ENCODE measurements at regions not wholly inside any gene's neighbourhood (a gene's known extent, or its start where the extent isn't known, plus 50 kb on each side); places are given as distances from the start of the nearest gene placed in this dataset.

DNA sequence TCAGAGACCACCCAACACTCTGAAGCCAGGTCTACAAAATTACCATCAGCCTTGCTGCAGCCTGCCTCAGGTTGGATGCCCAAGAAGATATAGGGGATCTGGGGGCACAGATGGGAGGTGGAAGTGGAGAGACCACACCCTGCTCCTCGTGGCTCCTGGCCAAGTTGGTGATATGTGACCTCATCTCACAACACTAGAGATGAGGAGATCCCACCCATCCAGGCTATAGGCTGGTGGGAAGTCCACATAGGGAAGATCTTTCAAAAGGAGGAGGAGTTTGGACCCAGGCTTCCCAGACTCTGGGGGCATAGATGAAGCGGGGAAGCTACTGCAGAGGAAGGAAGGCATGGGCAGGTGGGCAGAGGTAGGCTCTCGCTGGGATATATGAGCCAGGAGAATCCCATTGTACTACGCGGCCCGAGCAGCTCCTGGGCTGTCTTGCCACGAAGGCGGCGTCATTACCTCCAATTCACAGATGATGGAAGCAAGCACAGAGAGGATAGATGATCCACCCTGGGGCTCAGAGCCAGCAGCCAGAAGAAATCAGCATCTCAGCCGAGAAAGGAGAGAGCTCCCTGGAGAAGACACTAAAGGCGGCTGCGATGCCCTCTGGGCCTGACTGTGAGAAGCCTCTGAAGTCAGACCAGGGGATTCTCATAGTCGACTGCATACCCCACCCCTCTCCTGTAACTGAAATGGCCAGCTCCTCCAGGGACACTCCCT is 96.0 kb downstream of the RHOB start:
- FAIRE-seq (no peak), DNase-seq (ENCODE audit: insufficient read length) (no peak)
- no peak for TF ChIP-seq POLR2AphosphoS5 (IDR thresholded peaks at IDR 0.05; ENCODE audit: low read depth, low read length)
- no peak for TF ChIP-seq TAF1 (IDR thresholded peaks at IDR 0.05; ENCODE audit: borderline replicate concordance, low read depth, low read length)
- TF ChIP-seq POLR2A (IDR thresholded peaks at IDR 0.05; ENCODE audit: low read depth, low read length) = no peak

DNA sequence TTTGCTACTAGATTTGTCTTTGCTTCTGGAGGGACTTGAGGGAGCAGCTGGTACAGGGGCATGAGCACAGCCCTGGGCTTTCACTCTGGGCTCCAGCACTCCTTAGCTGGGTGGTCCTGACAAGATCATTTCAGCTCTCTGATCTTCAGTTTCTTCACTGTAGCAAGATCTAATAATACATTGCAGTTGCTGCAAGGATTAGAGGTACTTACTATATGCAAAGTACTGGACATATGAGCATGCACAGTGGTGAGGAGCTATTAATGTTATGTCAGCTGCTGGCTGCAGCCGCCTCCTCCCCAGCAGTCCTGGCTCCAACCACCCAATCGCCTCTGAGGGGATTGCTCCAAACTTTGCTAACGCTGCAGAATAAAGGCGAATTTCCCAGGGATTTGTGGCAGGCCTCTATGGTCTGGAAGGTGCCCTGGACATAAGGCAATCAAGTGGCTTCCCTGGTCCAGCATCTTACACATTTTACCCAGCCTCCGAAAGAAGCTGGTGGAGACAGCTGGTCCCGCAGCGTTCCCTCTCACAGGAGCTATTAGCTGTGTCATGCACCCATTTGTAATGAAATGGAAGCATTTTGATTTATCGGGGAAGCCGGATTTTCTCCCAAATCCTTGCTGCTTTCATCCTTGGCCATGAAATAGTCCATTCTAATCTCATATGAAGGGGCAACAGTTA is 96.7 kb downstream of the RHOB start:
- DNase-seq (ENCODE audit: insufficient read length) (no peak), FAIRE-seq (no peak)
- TF ChIP-seq POLR2AphosphoS5 (IDR thresholded peaks at IDR 0.05; ENCODE audit: low read depth, low read length) (no peak), POLR2A (IDR thresholded peaks at IDR 0.05; ENCODE audit: low read depth, low read length) (no peak), TAF1 (IDR thresholded peaks at IDR 0.05; ENCODE audit: borderline replicate concordance, low read depth, low read length) (no peak)

DNA sequence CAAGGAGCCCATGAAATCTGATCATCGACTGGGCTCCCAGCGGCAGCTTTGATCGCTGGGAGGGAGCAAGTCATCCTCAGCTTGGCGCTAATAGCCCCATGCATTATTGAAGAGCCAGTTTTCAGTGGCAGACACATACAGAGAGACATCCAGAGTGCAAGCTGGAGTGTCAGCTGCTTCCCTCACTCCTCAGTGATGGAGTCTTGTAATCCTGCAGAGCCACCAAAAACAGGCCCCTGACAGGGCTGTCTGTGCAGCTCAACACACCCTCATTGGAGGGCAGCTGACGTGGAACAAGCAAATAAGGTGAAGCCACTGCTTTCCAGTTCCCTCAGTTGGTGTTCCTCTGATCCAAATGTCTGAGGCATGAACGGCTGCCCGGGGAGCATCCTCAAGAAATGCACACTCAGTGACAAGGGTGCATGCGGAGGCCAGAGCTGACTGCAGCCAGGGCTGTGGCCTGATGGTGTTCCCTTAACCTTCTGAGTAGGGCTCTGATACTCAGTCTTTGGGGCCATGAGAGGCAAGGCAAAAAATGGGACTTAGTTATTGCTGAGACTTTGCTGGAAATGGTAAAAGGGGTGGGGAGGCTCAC is 97.4 kb downstream of the RHOB start:
- TF ChIP-seq POLR2AphosphoS5 (IDR thresholded peaks at IDR 0.05; ENCODE audit: low read depth, low read length) (no peak), POLR2A (IDR thresholded peaks at IDR 0.05; ENCODE audit: low read depth, low read length) (no peak), TAF1 (IDR thresholded peaks at IDR 0.05; ENCODE audit: borderline replicate concordance, low read depth, low read length) (no peak)
- FAIRE-seq (no peak), DNase-seq (ENCODE audit: insufficient read length) (no peak)

DNA sequence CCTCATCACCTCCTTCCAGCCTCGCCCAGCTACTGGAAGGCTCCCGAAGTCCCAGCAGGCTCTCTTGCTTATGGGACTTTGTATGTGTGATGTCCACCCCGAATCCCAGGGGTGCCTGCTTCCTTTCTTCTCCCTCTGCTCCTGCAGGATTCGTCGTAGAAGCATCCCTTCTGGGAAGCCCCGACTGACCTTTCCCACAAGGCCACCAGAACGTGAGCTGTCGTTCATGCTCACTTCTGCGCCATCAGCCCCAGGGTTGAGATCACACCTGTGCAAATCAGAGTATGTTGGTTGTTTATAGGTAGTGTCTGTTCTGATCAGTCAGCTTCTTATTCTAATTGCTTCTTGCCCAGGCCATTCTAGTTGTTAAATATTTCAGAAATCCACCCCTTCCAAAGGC is 101.8 kb downstream of the HS1BP3 start:
- no peak for TF ChIP-seq POLR2A (IDR thresholded peaks at IDR 0.05; ENCODE audit: low read depth, low read length)
- FAIRE-seq (no peak), DNase-seq (ENCODE audit: insufficient read length) (no peak)

DNA sequence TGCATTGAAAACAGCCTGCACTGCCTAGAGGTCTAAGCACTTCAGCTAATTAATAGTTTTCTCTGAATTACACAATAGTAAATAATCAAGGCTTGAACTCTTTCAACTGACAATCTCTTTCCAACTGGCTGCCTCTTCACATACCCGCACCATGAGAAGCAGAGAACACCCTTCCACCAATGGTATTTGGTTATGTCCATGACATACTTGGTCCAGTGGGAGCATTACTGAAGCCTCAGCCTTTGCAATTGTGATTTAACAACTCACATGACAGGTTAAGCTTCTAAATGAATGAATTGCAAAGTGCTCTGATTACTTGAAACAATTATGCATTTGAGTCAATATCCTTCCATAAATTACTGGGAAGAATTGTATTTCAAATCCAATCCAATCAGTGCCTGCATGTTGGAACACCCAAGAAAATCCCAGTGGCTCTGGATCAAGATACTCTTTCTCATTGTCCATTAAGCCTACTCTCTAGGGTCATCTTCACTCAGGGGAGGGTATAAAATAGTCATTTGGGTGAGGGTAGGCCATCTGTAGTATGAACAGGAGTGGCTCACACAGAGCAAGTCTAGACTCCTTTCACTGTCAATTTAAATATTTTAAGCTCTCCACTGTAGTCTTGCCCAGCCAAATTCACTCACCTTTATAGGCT is 101.1 kb downstream of the HS1BP3 start:
- no peak for TF ChIP-seq TAF1 (IDR thresholded peaks at IDR 0.05; ENCODE audit: borderline replicate concordance, low read depth, low read length)
- TF ChIP-seq POLR2A (IDR thresholded peaks at IDR 0.05; ENCODE audit: low read depth, low read length) = no peak
- TF ChIP-seq POLR2AphosphoS5 (IDR thresholded peaks at IDR 0.05; ENCODE audit: low read depth, low read length) = no peak
- no peak for FAIRE-seq
- no peak for DNase-seq (ENCODE audit: insufficient read length)

DNA sequence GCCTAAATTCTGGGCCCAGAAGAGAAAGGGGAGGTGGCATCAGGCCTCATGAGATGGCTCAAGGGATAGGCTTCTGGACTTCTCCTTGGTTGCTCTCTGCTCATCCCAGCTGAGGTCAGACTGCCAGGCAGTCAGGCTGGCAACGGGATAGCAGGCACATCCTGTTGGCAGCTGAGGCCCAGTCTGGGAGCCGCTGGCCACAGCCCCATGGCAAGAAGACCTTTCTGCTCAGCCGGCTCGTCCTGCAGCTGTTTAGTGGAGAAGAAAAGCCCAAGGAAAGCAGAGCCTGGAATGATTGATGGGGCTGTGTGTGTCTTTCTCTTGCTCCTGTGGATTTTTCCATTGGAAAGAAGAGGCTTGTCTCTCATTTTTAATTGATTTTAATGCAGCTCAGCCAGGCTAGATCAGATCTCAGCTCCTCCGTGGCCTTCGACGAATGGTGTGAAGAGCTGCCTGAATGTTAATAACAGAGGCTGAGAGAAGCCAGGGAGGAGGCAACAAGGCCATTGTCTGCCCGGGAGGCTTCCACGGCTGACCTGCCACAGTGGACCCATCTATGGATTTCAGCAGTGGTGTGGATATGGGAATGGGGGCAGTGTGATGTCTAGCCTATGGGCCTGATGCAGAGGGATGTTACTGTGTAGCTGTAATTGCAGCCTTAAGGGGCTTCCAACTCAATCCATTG is 99.5 kb downstream of the HS1BP3 start:
- no peak for TF ChIP-seq POLR2A (IDR thresholded peaks at IDR 0.05; ENCODE audit: low read depth, low read length)
- no peak for TF ChIP-seq POLR2AphosphoS5 (IDR thresholded peaks at IDR 0.05; ENCODE audit: low read depth, low read length)
- no peak for TF ChIP-seq TAF1 (IDR thresholded peaks at IDR 0.05; ENCODE audit: borderline replicate concordance, low read depth, low read length)
- no peak for FAIRE-seq
- no peak for DNase-seq (ENCODE audit: insufficient read length)

DNA sequence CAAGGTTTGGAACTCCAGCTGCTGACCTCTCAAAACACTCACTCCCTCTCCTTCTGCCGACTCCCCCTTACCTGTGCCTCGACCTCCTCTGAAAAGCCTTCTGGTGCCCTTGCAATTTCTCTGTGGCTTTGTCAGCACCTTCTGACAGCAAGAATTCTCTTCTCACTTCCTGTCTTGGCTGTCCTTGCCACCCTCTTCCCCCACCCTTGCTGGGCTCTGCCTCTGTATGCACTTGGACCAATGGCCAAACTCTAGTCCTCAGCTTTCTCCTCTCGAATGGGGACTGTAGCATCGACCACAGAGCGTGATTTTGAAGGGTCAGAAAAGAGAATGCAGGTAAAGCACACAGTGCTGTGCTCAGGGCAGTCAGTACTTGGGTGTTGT is 99.0 kb downstream of the HS1BP3 start:
- no peak for TF ChIP-seq POLR2AphosphoS5 (IDR thresholded peaks at IDR 0.05; ENCODE audit: low read depth, low read length)
- TF ChIP-seq TAF1 (IDR thresholded peaks at IDR 0.05; ENCODE audit: borderline replicate concordance, low read depth, low read length) = no peak
- TF ChIP-seq POLR2A (IDR thresholded peaks at IDR 0.05; ENCODE audit: low read depth, low read length) = no peak
- DNase-seq (ENCODE audit: insufficient read length) (no peak), FAIRE-seq (no peak)

DNA sequence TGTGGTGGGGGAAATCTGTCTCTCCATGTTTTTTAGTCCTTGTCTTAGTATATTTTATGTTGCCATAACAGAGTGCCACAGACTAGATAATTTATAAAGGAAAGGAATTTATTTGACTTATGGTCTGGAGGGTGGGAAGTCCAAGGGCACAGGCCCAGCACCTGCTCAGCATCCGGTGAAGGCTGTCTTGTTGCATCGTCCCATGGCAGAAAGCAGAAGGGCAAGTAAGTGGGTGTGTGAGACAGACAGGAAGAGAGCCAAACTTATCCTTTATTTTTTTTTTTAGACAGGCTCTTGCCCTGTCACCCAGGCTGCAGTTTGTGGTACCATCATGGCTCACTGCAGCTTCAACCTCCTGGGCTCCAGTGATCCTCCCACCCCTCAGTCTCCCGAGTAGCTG is 98.1 kb downstream of the HS1BP3 start:
- TF ChIP-seq POLR2AphosphoS5 (IDR thresholded peaks at IDR 0.05; ENCODE audit: low read depth, low read length) (no peak), POLR2A (IDR thresholded peaks at IDR 0.05; ENCODE audit: low read depth, low read length) (no peak), TAF1 (IDR thresholded peaks at IDR 0.05; ENCODE audit: borderline replicate concordance, low read depth, low read length) (no peak)
- DNase-seq (ENCODE audit: insufficient read length) (no peak), FAIRE-seq (no peak)

DNA sequence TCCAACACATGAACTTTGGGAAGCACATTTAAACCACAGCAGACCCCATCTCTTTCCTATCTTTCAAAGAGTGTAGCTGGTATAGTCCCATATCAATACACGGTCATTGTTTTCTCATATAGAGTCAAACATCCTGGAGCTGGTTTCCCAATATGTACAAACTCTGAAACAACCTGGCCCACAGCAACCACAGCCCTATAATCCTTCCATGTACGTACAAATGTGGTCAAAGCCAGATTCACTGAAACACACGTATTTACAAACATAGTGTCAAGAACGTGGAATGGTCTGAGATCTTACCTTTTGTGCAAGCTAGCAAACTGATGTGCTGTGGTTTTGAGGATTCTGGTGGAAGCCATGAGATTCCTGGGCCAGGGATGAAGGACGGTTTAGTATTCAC is 97.3 kb downstream of the HS1BP3 start:
- no peak for FAIRE-seq
- no peak for DNase-seq (ENCODE audit: insufficient read length)
- TF ChIP-seq POLR2A (IDR thresholded peaks at IDR 0.05; ENCODE audit: low read depth, low read length) = no peak
- no peak for TF ChIP-seq POLR2AphosphoS5 (IDR thresholded peaks at IDR 0.05; ENCODE audit: low read depth, low read length)
- TF ChIP-seq TAF1 (IDR thresholded peaks at IDR 0.05; ENCODE audit: borderline replicate concordance, low read depth, low read length) = no peak

DNA sequence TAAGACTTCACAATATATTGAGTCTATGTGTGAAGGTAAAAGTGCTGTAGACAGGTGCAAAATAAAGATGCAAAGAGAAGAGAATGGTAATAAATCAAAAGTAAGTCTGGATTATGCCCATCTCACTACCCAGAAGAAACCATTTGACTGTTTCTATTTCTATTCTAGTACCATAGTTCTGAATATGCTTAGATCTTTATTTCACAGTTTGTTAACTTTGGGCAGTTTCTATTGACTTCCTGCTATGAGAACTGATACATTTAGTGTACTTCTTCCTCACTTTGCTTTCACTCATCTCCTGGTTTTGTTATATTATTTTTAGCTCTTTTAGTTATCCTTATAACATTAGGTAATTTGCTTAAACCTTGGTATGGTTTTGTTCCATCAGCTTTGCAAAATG is 94.9 kb downstream of the HS1BP3 start:
- TF ChIP-seq TAF1 (IDR thresholded peaks at IDR 0.05; ENCODE audit: borderline replicate concordance, low read depth, low read length) = no peak
- TF ChIP-seq POLR2A (IDR thresholded peaks at IDR 0.05; ENCODE audit: low read depth, low read length) = no peak
- no peak for TF ChIP-seq POLR2AphosphoS5 (IDR thresholded peaks at IDR 0.05; ENCODE audit: low read depth, low read length)
- FAIRE-seq (no peak), DNase-seq (ENCODE audit: insufficient read length) (no peak)

DNA sequence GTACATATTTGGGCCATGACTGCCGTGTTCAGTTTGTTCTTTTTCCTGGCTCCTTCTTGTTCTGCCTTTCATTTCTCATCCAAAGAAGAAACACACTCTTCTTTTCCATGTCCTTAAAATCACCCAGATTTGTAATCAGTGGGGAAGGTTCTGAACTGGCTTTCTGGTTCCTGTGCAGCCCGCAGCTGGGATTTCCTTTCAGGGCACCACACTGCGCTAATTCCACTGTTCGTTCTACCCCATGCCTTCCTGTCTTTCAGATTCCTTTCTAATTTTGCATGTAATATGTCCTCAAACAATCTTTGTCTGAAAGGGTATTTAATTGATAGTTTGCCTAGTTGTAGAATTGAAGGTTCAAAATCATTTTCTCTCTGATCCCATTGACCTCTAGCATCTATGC is 94.1 kb downstream of the HS1BP3 start:
- TF ChIP-seq TAF1 (IDR thresholded peaks at IDR 0.05; ENCODE audit: borderline replicate concordance, low read depth, low read length) = no peak
- no peak for TF ChIP-seq POLR2AphosphoS5 (IDR thresholded peaks at IDR 0.05; ENCODE audit: low read depth, low read length)
- no peak for TF ChIP-seq POLR2A (IDR thresholded peaks at IDR 0.05; ENCODE audit: low read depth, low read length)
- DNase-seq (ENCODE audit: insufficient read length) (no peak), FAIRE-seq (no peak)

Measured in GM12892 (cell line).